Smooth muscle cell (in vitro differentiated cells): ENCODE measurements at regions not wholly inside any gene's neighbourhood (a gene's known extent, or its start where the extent isn't known, plus 50 kb on each side); places are given as distances from the start of the nearest gene placed in this dataset.

ENCODE experiments used
- DNase-seq: peaks from one replicate; lab custom pipeline; 2025; ENCODE audit not compliant: unreplicated experiment; lab: John Stamatoyannopoulos, UW
- H2AFZ ChIP-seq: fragments of 200-600 bp; sonication (generic); 2 replicates; pipeline ENCODE4 v1.6.0; 2016; ENCODE audit warnings: antibody characterized with exemption, low read depth, mild to moderate bottlenecking
- H3F3A ChIP-seq: fragments of 200-600 bp; sonication (generic); 2 replicates; pipeline ENCODE4 v1.6.0; 2017; ENCODE audit warnings: antibody characterized with exemption, low read depth
- H3K27ac ChIP-seq: fragments of 200-600 bp; sonication (generic); 2 replicates; pipeline ENCODE4 v1.5.1; 2016; ENCODE audit warnings: low read depth, mild to moderate bottlenecking
- H3K27me3 ChIP-seq: fragments of 200-600 bp; sonication (generic); 2 replicates; pipeline ENCODE4 v1.6.1; 2016; ENCODE audit warnings: low read depth, mild to moderate bottlenecking
- H3K36me3 ChIP-seq: fragments of 200-600 bp; sonication (generic); 2 replicates; pipeline ENCODE4 v1.5.1; 2016; ENCODE audit warnings: low read depth
- H3K4me1 ChIP-seq: fragments of 200-600 bp; sonication (generic); 2 replicates; pipeline ENCODE4 v1.5.1; 2016; ENCODE audit warnings: low read depth
- H3K4me2 ChIP-seq: fragments of 200-600 bp; sonication (generic); 2 replicates; pipeline ENCODE4 v1.6.0; 2016; ENCODE audit warnings: mild to moderate bottlenecking
- H3K4me3 ChIP-seq: fragments of 200-600 bp; sonication (generic); 2 replicates; pipeline ENCODE4 v1.5.1; 2016; ENCODE audit warnings: mild to moderate bottlenecking
- H3K79me2 ChIP-seq: fragments of 200-600 bp; sonication (generic); 2 replicates; pipeline ENCODE4 v1.6.0; 2016; ENCODE audit warnings: low read depth, mild to moderate bottlenecking
- H3K9ac ChIP-seq: fragments of 200-600 bp; sonication (generic); 2 replicates; pipeline ENCODE4 v1.6.0; 2016; ENCODE audit warnings: low read depth
- H3K9me3 ChIP-seq: fragments of 200-600 bp; sonication (generic); replicated peaks from 2 replicates; pipeline ENCODE4 v1.5.1; 2016; ENCODE audit warnings: low read depth
- H4K20me1 ChIP-seq: fragments of 200-600 bp; sonication (generic); 2 replicates; pipeline ENCODE4 v1.6.0; 2016; ENCODE audit warnings: low read depth
- WGBS: methylation state at CpG from one replicate; pipeline ENCODE4 v1.1.7; 2016; ENCODE audit warnings: low lambda C conversion rate; 5-methylcytosine and 5-hydroxymethylcytosine counted together
- TF ChIP-seq, protein P1 (sequence below): fragments of 200-600 bp; sonication (generic); IDR thresholded peaks from 2 replicates; pipeline ENCODE4 v1.5.1; 2017; ENCODE audit warnings: borderline replicate concordance, mild to moderate bottlenecking, antibody characterized with exemption; ENCODE audit not compliant: insufficient read depth, poor library complexity, severe bottlenecking

- H3K9ac ChIP-seq = no peak overlapping the region
- no peak overlapping the region for H2AFZ ChIP-seq
- TF ChIP-seq, protein P1, sequence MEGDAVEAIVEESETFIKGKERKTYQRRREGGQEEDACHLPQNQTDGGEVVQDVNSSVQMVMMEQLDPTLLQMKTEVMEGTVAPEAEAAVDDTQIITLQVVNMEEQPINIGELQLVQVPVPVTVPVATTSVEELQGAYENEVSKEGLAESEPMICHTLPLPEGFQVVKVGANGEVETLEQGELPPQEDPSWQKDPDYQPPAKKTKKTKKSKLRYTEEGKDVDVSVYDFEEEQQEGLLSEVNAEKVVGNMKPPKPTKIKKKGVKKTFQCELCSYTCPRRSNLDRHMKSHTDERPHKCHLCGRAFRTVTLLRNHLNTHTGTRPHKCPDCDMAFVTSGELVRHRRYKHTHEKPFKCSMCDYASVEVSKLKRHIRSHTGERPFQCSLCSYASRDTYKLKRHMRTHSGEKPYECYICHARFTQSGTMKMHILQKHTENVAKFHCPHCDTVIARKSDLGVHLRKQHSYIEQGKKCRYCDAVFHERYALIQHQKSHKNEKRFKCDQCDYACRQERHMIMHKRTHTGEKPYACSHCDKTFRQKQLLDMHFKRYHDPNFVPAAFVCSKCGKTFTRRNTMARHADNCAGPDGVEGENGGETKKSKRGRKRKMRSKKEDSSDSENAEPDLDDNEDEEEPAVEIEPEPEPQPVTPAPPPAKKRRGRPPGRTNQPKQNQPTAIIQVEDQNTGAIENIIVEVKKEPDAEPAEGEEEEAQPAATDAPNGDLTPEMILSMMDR = peak; percentile 27
- H3K27me3 ChIP-seq = no peaks in the 10 kb centered on the region
- H3K4me3 ChIP-seq = no peak overlapping the region
- H3K4me1 ChIP-seq = no peaks in the 10 kb centered on the region
- H3K27ac ChIP-seq = no peak overlapping the region
- no peaks in the 10 kb centered on the region for H3K79me2 ChIP-seq
- no peaks in the 10 kb centered on the region for H3K9me3 ChIP-seq
- no peaks in the 10 kb centered on the region for H3F3A ChIP-seq
- H3K4me2 ChIP-seq = no peak overlapping the region
- no peaks in the 10 kb centered on the region for H3K36me3 ChIP-seq
- DNase-seq = no peak
- 0% methylated on average over 1 of the region's 1 CpG for WGBS
- no peaks in the 10 kb centered on the region for H4K20me1 ChIP-seq
Observed at GRCh38 chr12:74903522-74903921, 306.1 kb downstream of the KCNC2 start.

- Histone ChIP-seq H3K9me3 (no peaks in the 10 kb centered on the region), H3F3A (no peaks in the 10 kb centered on the region), H3K4me2 (no peak overlapping the region), H2AFZ (no peak overlapping the region), H3K36me3 (no peaks in the 10 kb centered on the region), H4K20me1 (no peaks in the 10 kb centered on the region), H3K4me1 (no peaks in the 10 kb centered on the region), H3K27me3 (no peaks in the 10 kb centered on the region), H3K79me2 (no peaks in the 10 kb centered on the region), H3K9ac (no peak overlapping the region), H3K27ac (no peak overlapping the region), H3K4me3 (no peak overlapping the region)
- no peak for DNase-seq
- TF ChIP-seq, protein P1 = peak; percentile 11
- WGBS = 80% methylated on average over 5 of the region's 5 CpGs
Observed at GRCh38 chr12:74906224-74906623, 303.4 kb downstream of the KCNC2 start.

GRCh38 chr12:74910831-74911230 is 298.8 kb downstream of the KCNC2 start:
- TF ChIP-seq, protein P1 = no peak
- Histone ChIP-seq H4K20me1 (no peaks in the 10 kb centered on the region), H3K27me3 (no peaks in the 10 kb centered on the region), H3F3A (no peaks in the 10 kb centered on the region), H3K79me2 (no peaks in the 10 kb centered on the region), H3K9me3 (no peaks in the 10 kb centered on the region), H3K4me3 (no peak overlapping the region), H3K27ac (no peak overlapping the region), H3K4me2 (no peak overlapping the region), H3K9ac (no peak overlapping the region), H3K4me1 (no peaks in the 10 kb centered on the region), H3K36me3 (no peaks in the 10 kb centered on the region), H2AFZ (no peak overlapping the region)
- 95% methylated on average over 3 of the region's 3 CpGs for WGBS
- DNase-seq = no peak

DNA sequence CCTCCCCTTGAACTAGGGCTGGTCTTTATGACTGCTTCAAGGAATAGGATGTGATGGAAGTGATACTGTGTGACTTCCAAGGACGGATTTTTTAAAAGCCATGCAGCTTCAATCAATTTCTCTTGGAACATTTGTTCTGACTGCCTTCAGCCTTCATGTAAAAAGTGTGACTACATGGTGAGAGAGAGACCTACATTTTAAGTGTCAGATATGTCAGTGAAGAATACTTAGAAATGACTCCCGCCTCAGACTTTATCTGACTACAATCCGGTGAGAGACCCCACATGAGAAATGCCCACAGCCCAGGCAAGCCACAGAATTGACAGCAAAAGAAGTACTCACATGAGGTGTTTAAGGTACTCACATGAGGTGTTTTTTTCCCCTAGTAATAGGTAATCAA is 295.3 kb downstream of the KCNC2 start:
- 83% methylated on average over 3 of the region's 3 CpGs for WGBS
- H3K36me3 ChIP-seq = no peaks in the 10 kb centered on the region
- H3K79me2 ChIP-seq = no peaks in the 10 kb centered on the region
- H3K4me3 ChIP-seq = no peak overlapping the region
- no peaks in the 10 kb centered on the region for H3K9me3 ChIP-seq
- DNase-seq = no peak
- H3K4me1 ChIP-seq = no peaks in the 10 kb centered on the region
- TF ChIP-seq, protein P1 = no peak
- H3F3A ChIP-seq = no peaks in the 10 kb centered on the region
- H3K27ac ChIP-seq = no peak overlapping the region
- H3K4me2 ChIP-seq = no peak overlapping the region
- H2AFZ ChIP-seq = no peak overlapping the region
- H4K20me1 ChIP-seq = no peaks in the 10 kb centered on the region
- H3K9ac ChIP-seq = no peak overlapping the region
- H3K27me3 ChIP-seq = no peaks in the 10 kb centered on the region
